AG04450 (cell line): ENCODE measurements at regions not wholly inside any gene's neighbourhood (a gene's known extent, or its start where the extent isn't known, plus 50 kb on each side); places are given as distances from the start of the nearest gene placed in this dataset.
"Not testable (repeated sequence)": the region's sequence is repeated elsewhere in the genome, so short reads cannot be mapped to it uniquely, and the experiment has no call there.

Experiments used
- CTCF ChIA-PET: fragments of 300-600, 350-600 bp; formaldehyde crosslinking; extraction: SDS; loops from one replicate; lab custom pipeline; 2022; ENCODE audit warnings: antibody characterized with exemption, inconsistent platforms; lab: Charles Lee
- POLR2A ChIA-PET: fragments of 350-600 bp; formaldehyde crosslinking; extraction: SDS; loops from one replicate; lab custom pipeline; 2021; ENCODE audit warnings: antibody characterized with exemption, inconsistent platforms; lab: Yijun Ruan, JAX
- DNase-seq: peaks from one replicate; pipeline ENCODE4 v3.0.0-alpha.2; 2011; ENCODE audit warnings: low read depth, low spot score
- H3K27ac ChIP-seq: one replicate; pipeline ENCODE4 v1.5.1; 2012; ENCODE audit warnings: low read depth, low read length, control low read depth
- H3K27me3 ChIP-seq: one replicate; pipeline ENCODE4 v1.6.0; 2012; ENCODE audit warnings: low read length; ENCODE audit not compliant: control insufficient read depth, insufficient read depth
- H3K4me3 ChIP-seq: 2 replicates; pipeline ENCODE4 v1.5.1; 2011; ENCODE audit warnings: mild to moderate bottlenecking, low read depth, low read length, control low read depth
- H3K9me3 ChIP-seq: 2 replicates; pipeline ENCODE4 v1.5.1; 2012; ENCODE audit warnings: low read length; ENCODE audit not compliant: control insufficient read depth, insufficient read depth
- CTCF ChIP-seq: IDR thresholded peaks from 2 replicates; pipeline ENCODE4 v1.5.1; 2011; ENCODE audit warnings: low read depth, low read length, control low read depth, inconsistent platforms

- no peak for DNase-seq
- no peak for TF ChIP-seq CTCF
- CTCF ChIA-PET = interaction anchor here (1.5 to 2.3 kb wide), 2 partner anchors 10 to 141 kb away, joined by 8 to 11 read pairs; partner anchors contain the start of gene FAM3C
- no peak overlapping the region for H3K27ac ChIP-seq
- POLR2A ChIA-PET = no interaction called here
- H3K4me3 ChIP-seq = no peak overlapping the region
- H3K9me3 ChIP-seq = no peaks in the 10 kb centered on the region
- peaks cover 3% of the 10 kb centered on the region for H3K27me3 ChIP-seq
Measured at GRCh38 chr7:121537031-121537430, 140.9 kb upstream of the FAM3C start.

GRCh38 chr7:121531175-121532070 lies 135.3 kb upstream of the FAM3C start:
- ChIA-PET CTCF (interaction anchor here (0.7 to 3.3 kb wide), 4 partner anchors 11 to 164 kb away, joined by 3 to 16 read pairs (median 4); partner anchors contain the start of gene FAM3C), POLR2A (interaction anchor here (0.7 kb wide), 1 partner anchor 11 kb away, joined by 5 read pairs; no protein-coding TSS in a partner anchor)
- Histone ChIP-seq H3K4me3 (no peak overlapping the region), H3K9me3 (no peaks in the 10 kb centered on the region), H3K27me3 (peaks cover 3% of the 10 kb centered on the region), H3K27ac (no peak overlapping the region)
- TF ChIP-seq CTCF = no peak
- no peak for DNase-seq

- CTCF ChIA-PET = interaction anchor here (0.7 to 3.3 kb wide), 4 partner anchors 10 to 163 kb away, joined by 3 to 16 read pairs (median 4); partner anchors contain the start of gene FAM3C
- Histone ChIP-seq H3K27ac (no peak overlapping the region), H3K9me3 (no peaks in the 10 kb centered on the region), H3K27me3 (no peaks in the 10 kb centered on the region), H3K4me3 (no peak overlapping the region)
- DNase-seq = no peak
- POLR2A ChIA-PET = interaction anchor here (0.7 kb wide), 1 partner anchor 11 kb away, joined by 5 read pairs; no protein-coding TSS in a partner anchor
- TF ChIP-seq CTCF = no peak
Measured at GRCh38 chr7:121530227-121531174, 134.4 kb upstream of the FAM3C start.

GRCh38 chr7:121529003-121529402 lies 132.9 kb upstream of the FAM3C start:
- Histone ChIP-seq H3K9me3 (no peaks in the 10 kb centered on the region), H3K4me3 (no peak overlapping the region), H3K27me3 (no peaks in the 10 kb centered on the region), H3K27ac (no peak overlapping the region)
- ChIA-PET CTCF (interaction anchor here (3.3 kb wide), 1 partner anchor 19 kb away, joined by 16 read pairs; no protein-coding TSS in a partner anchor), POLR2A (no interaction called here)
- no peak for TF ChIP-seq CTCF
- no peak for DNase-seq

GRCh38 chr7:121526210-121526609 lies 130.1 kb upstream of the FAM3C start:
- H3K27me3 ChIP-seq, H3K4me3 ChIP-seq, H3K9me3 ChIP-seq, POLR2A ChIA-PET, DNase-seq, H3K27ac ChIP-seq: not testable (repeated sequence)
- CTCF ChIA-PET = interaction anchor here (1.2 kb wide), 1 partner anchor 159 kb away, joined by 3 read pairs; no protein-coding TSS in a partner anchor
